ENCODE measurements at regions not wholly inside any gene's neighbourhood (a gene's known extent, or its start where the extent isn't known, plus 50 kb on each side); places are given as distances from the start of the nearest gene placed in this dataset.
"Not testable (repeated sequence)": the region's sequence is repeated elsewhere in the genome, so short reads cannot be mapped to it uniquely, and the experiment has no call there.

DNA sequence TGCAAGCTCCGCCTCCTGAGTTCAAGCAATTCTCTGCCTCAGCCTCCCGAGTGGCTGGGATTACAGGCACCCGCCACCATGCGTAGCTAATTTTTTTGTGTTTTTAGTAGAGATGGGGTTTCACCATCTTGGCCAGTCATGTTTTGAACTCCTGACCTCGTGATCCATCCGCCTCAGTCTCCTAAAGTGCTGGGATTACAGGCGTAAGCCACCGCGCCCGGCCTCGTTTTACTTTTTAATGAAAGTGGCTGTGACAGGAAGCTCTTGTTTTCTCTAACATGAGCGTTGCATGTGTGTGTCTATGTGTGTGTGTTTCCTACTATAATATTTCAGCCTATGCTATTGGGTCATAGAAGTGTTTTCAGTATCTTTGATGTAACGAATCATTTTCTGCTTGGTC is 613.3 kb downstream of the GRXCR1 start:
- not testable (repeated sequence) for TF ChIP-seq CTCF (IDR thresholded peaks at IDR 0.05); ZFX (IDR thresholded peaks at IDR 0.05; ENCODE audit: borderline replicate concordance)

All from 22Rv1 (cell line).